ENCODE measurements at regions not wholly inside any gene's neighbourhood (a gene's known extent, or its start where the extent isn't known, plus 50 kb on each side); places are given as distances from the start of the nearest gene placed in this dataset.

- no peak for DNase-seq (ENCODE audit: low read depth in 1 of 2, low spot score in 1 of 2)
These were observed 160.3 kb upstream of the SYT13 start for GRCh38 chr11:45446434-45446833.

- DNase-seq (ENCODE audit: low read depth in 1 of 2, low spot score in 1 of 2), result no peak
These were observed 158.7 kb upstream of the SYT13 start for GRCh38 chr11:45444796-45445195.

GRCh38 chr11:45440111-45440510, 154.0 kb upstream of the SYT13 start:
- no peak for DNase-seq (ENCODE audit: low read depth in 1 of 2, low spot score in 1 of 2)

GRCh38 chr11:45436966-45437365, 150.8 kb upstream of the SYT13 start:
- DNase-seq (ENCODE audit: low read depth in 1 of 2, low spot score in 1 of 2), result no peak

DNA sequence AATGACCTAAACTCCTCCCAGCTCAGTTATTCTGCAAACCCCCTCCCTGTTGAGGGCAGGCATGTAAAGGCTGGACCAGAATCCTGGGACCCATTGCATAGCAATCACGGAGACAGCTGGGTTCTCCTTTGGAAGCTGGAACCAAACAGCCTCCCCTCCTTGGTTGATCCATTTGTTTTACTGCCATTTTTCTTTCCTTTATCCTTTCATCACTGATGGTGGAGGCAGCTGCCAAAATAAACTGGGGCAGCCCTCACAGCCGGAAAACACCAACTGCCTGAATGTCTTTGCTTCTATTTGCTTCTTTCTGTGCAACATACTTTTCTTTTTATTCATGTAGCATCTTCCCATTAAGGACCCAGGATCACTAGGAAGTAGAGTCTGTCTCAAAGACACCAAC, 150.0 kb upstream of the SYT13 start:
- DNase-seq (ENCODE audit: low read depth in 1 of 2, low spot score in 1 of 2), result no peak

GRCh38 chr11:45435706-45436105, 149.6 kb upstream of the SYT13 start:
- no peak for DNase-seq (ENCODE audit: low read depth in 1 of 2, low spot score in 1 of 2)

DNA sequence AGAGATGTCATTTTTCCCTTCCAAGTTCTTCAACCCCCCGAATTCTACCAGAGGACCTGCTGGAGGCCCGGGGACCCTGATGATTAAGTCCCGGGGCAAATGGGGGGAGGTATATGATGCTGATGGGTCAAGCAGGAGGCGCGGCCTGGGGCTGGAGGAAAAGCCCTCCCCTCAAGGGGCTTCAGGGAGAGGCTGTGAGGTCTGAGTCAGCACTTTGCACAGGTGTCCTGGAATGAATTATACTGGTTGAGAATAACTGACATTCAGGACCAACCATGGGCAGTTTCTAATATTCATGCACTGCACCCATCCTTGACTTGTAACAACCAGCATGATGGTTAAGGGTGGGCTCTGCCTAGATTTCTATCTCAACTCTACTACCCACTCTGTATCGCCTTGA, 146.8 kb upstream of the SYT13 start:
- DNase-seq (ENCODE audit: low read depth in 1 of 2, low spot score in 1 of 2), result no peak

DNA sequence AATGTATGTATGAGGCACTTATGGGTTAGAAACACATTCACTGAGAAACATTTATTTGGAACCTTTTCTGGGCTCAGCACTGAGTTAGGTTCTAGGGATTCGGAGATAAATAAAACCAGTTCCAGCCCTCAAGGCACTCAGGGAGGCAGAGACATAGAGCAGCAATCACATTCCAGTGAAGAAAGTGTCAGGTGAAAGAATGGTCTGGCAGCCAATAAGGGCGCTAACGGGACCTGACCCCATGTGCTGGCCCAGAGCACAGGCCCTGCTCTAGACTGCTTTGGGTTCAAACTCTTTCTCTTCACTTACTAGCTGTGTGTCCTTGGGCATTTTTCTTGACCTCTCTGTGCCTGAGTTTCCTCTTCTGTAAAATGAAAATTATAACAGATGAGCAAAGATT, 146.0 kb upstream of the SYT13 start:
- DNase-seq (ENCODE audit: low read depth in 1 of 2, low spot score in 1 of 2), result no peak

DNA sequence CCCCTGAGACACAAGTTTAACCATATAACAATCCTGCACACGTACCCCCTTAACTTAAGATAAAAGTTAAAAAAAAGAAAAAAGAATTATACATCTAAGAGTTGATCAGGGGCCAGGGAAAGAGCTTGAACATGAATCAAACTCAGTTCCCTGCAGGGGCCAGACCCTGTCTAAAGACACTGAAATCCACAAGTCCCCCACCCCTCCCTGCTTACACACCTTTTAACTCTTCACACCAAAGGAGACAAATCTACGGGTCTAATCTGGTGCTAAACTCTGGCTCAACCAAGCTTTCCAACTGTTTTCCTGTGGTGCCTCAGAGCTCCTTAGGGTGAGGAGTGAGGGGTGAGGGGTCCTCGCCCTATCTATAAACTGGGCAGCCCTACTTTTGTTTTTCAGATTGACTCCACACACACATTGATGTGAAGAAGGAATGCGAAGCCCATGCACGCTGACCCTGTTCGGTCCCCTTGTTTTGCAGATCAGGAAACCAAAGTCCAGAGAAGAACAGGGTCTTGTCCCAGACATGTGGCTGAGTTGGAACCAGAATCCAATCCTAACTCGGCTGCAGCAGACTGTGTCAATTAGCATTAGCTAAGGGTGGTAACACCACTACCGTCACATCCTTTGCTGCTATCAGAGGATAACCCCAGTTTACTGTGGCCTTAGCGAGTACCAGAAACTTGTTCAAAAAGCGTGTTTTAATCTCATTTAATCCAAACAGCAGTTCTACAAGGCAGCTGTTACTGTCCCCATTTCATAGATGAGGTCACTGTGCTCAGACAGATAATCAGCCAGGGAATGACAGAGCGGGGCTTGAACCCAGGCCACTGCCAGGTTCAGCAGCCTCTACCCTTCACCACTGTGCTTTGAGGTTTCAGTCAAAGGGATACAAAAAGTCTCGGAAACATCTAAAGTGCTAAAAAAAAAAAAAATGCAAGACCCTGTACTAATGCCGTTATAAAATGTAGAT, 145.2 kb upstream of the SYT13 start:
- DNase-seq (ENCODE audit: low read depth in 1 of 2, low spot score in 1 of 2), result no peak

- no peak for DNase-seq (ENCODE audit: low read depth in 1 of 2, low spot score in 1 of 2)
These were observed 144.2 kb upstream of the SYT13 start for GRCh38 chr11:45430361-45430760.

- no peak for DNase-seq (ENCODE audit: low read depth in 1 of 2, low spot score in 1 of 2)
These were observed 143.6 kb upstream of the SYT13 start for GRCh38 chr11:45429719-45430118.

GRCh38 chr11:45428541-45429230, 142.5 kb upstream of the SYT13 start:
- no peak for DNase-seq (ENCODE audit: low read depth in 1 of 2, low spot score in 1 of 2)

DNA sequence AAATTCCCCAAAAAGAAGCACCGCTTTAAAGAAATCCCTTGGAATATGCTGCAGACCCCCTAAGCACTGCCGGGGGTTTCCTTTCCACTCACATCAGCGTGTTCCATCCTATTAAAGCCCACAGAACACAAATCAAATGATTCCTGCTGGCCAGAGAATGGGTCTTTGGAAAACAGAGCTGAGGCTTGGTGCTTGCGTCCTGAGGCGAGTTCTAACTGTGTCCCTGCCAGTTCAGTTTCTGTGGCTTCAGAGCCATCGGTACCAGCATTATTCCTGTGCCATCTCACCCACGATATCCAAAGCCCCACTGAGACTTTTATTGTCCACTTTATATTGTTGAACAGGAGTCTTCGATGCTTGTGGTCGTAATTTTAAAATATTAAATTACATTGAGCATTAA, 142.0 kb upstream of the SYT13 start:
- DNase-seq (ENCODE audit: low read depth in 1 of 2, low spot score in 1 of 2), result no peak

- DNase-seq (ENCODE audit: low read depth in 1 of 2, low spot score in 1 of 2), result no peak
These were observed 138.5 kb upstream of the SYT13 start for GRCh38 chr11:45424411-45425180.

DNA sequence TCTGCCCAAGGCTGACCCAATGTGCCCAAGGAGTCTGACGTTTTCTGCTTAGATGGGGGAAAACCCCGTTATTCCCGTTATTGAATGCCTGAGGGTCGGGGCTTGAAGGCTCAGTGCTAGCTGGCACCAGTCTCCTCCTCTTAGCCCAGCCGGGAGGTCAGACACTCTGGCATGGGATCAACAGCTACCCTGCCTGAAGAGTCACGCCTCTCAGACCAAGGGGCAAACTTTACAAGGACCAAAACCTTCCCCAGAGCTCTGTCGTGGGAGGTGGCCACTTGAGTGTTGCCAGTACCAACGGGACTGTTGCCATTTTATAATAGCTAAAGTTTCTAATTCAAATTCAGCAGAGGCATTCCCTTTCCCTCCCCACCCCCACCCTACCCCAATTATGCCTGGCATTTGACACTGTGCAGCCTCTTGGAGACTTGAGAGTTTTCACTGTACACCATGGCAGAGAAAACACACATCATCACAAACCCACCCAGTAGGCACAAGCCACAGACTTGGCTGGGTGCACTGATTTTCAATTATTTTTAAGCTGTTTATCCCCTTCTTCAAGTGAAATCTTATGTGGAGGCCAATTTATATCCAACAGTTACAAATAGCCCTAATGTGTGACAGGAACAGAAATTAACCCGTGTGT, 137.5 kb upstream of the SYT13 start:
- DNase-seq (ENCODE audit: low read depth in 1 of 2, low spot score in 1 of 2), result no peak

DNA sequence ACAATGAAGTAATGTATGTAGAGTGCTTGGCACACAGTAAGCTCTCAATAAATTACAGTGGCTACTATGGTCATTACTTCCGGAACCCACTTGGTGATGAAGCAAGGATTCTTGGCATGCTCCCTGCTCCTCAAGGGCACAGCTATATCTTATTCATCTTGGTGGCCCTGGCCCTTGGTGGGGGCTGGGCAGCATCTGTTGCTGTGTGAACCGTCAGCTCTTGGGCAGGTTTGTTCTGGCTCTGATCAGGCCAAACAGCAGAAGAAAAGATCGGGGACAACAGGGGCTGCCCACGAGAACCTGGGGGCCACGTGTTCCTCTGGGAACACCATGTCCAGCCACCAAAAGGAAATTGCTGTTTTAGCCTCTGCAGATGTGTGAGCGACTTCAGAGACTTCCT, 136.9 kb upstream of the SYT13 start:
- no peak for DNase-seq (ENCODE audit: low read depth in 1 of 2, low spot score in 1 of 2)

- DNase-seq (ENCODE audit: low read depth in 1 of 2, low spot score in 1 of 2), result no peak
These were observed 127.9 kb upstream of the SYT13 start for GRCh38 chr11:45414088-45414487.

GRCh38 chr11:45413156-45413858, 127.2 kb upstream of the SYT13 start:
- DNase-seq (ENCODE audit: low read depth in 1 of 2, low spot score in 1 of 2), result no peak

- no peak for DNase-seq (ENCODE audit: low read depth in 1 of 2, low spot score in 1 of 2)
These were observed 126.4 kb upstream of the SYT13 start for GRCh38 chr11:45412521-45412920.

DNA sequence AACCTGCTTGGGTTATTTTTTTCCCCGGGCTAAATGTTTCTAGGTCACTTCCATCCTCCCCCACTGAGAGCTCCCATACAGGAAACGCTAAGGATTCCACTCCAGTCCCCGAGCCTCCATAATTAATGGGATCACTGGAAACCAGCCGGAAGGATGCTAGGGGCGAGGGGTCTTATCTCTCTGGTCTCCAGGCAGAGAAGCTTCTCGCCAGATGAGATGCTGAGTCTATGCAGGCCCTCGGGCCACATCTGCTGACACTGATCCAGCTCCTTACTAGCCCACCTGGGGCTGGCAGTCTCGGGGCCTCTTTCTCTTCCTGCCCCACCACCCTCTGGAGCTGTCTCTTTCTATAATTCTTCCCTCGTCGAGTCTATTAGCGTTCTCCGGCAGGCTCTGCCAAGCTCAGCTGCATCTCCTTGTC, 125.9 kb upstream of the SYT13 start:
- no peak for DNase-seq (ENCODE audit: low read depth in 1 of 2, low spot score in 1 of 2)
